DND-41 (cell line): ENCODE measurements at regions not wholly inside any gene's neighbourhood (a gene's known extent, or its start where the extent isn't known, plus 50 kb on each side); places are given as distances from the start of the nearest gene placed in this dataset.
"Not testable (repeated sequence)": the region's sequence is repeated elsewhere in the genome, so short reads cannot be mapped to it uniquely, and the experiment has no call there.

ENCODE experiments used
- CTCF ChIP-seq: IDR thresholded peaks from 2 replicates; pipeline ENCODE4 v1.5.1; 2012; ENCODE audit warnings: borderline replicate concordance, low read length, moderate library complexity, mild to moderate bottlenecking; ENCODE audit not compliant: poor library complexity, severe bottlenecking; ENCODE audit errors: extremely low read depth
- EZH2 ChIP-seq: IDR thresholded peaks from 3 replicates; pipeline ENCODE4 v1.6.1; 2012; ENCODE audit warnings: borderline replicate concordance, low read depth, mild to moderate bottlenecking, moderate library complexity, low read length, inconsistent platforms; ENCODE audit not compliant: severe bottlenecking

DNA sequence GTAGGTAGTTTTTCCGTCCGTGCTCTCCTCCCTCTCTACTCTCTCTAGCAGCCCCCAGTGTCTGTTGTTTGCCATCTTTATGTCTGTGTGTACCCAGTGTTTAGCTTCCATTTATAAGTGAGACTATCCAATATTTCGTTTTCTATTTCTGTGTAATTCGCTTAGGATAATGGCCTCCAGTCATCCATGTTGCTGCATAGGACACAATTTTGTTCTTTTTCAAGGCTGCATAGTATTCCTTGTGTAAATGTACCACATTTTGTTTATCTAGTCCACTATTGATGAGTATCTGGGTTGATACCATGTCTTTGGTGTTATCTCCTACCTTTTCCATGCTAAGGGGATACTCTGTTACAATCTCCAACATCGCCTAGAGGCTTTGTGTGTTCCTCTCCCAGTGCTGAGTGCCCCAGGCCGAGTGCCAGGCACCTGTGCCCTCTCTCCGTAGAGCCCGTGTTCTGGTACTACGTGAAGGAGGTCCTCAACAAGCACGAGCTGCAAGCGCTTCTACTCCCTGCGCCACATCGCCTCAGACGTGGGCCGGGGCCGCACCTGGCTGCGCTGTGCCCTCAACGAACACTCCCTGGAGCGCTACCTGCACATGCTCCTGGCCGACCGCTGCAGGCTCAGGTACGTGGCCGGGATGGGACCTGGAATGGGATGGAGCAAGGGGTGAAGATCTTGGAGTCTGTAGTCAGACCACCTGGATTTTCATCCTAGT is 51.0 kb downstream of the NPIPB11 start:
- TF ChIP-seq CTCF, EZH2: not testable (repeated sequence)
